Ishikawa (cell line): ENCODE measurements at regions not wholly inside any gene's neighbourhood (a gene's known extent, or its start where the extent isn't known, plus 50 kb on each side); places are given as distances from the start of the nearest gene placed in this dataset.
A peak's percentile ranks its signal among the peaks of the same experiment; 100 is the strongest.

Source experiments
- CEBPB ChIP-seq: IDR thresholded peaks from 2 replicates; pipeline ENCODE4 v1.6.1; 2012
- CREB1 ChIP-seq: IDR thresholded peaks from 2 replicates; pipeline ENCODE4 v1.6.1; 2012; ENCODE audit warnings: low read depth
- EGR1 ChIP-seq: IDR thresholded peaks from 2 replicates; pipeline ENCODE4 v1.6.1; 2012
- EP300 ChIP-seq: IDR thresholded peaks from 2 replicates; pipeline ENCODE4 v1.6.1; 2012; ENCODE audit warnings: borderline replicate concordance
- FOXM1 ChIP-seq: IDR thresholded peaks from 2 replicates; pipeline ENCODE4 v1.6.1; 2012; ENCODE audit warnings: low read depth, borderline replicate concordance
- MAX ChIP-seq: IDR thresholded peaks from 2 replicates; pipeline ENCODE4 v1.6.1; 2012
- NFIC ChIP-seq: IDR thresholded peaks from 2 replicates; pipeline ENCODE4 v1.6.1; 2012
- RAD21 ChIP-seq: IDR thresholded peaks from 2 replicates; pipeline ENCODE4 v1.6.1; 2012; ENCODE audit warnings: low read depth
- TAF1 ChIP-seq: IDR thresholded peaks from 2 replicates; pipeline ENCODE4 v1.6.1; 2012; ENCODE audit warnings: low read depth, mild to moderate bottlenecking
- TCF12 ChIP-seq: IDR thresholded peaks from 2 replicates; pipeline ENCODE4 v1.6.1; 2012; ENCODE audit warnings: low read depth
- TEAD4 ChIP-seq: IDR thresholded peaks from 2 replicates; pipeline ENCODE4 v1.6.1; 2012
- USF1 ChIP-seq: IDR thresholded peaks from 2 replicates; pipeline ENCODE4 v1.6.1; 2012
- YY1 ChIP-seq: IDR thresholded peaks from 2 replicates; pipeline ENCODE4 v1.6.1; 2012; ENCODE audit warnings: low read depth
- ZBTB7A ChIP-seq: IDR thresholded peaks from 2 replicates; pipeline ENCODE4 v1.6.1; 2012; ENCODE audit warnings: low read depth
- TF ChIP-seq, protein P1 (sequence below): IDR thresholded peaks from 2 replicates; pipeline ENCODE4 v1.6.1; 2012; ENCODE audit warnings: low read depth, mild to moderate bottlenecking

GRCh38 chr22:20641919-20642579 lies 131.9 kb upstream of the SERPIND1 start:
- TF ChIP-seq NFIC (no peak), MAX (no peak), RAD21 (no peak), FOXM1 (no peak), EP300 (no peak), USF1 (no peak), TCF12 (no peak)
- TF ChIP-seq, protein P1, sequence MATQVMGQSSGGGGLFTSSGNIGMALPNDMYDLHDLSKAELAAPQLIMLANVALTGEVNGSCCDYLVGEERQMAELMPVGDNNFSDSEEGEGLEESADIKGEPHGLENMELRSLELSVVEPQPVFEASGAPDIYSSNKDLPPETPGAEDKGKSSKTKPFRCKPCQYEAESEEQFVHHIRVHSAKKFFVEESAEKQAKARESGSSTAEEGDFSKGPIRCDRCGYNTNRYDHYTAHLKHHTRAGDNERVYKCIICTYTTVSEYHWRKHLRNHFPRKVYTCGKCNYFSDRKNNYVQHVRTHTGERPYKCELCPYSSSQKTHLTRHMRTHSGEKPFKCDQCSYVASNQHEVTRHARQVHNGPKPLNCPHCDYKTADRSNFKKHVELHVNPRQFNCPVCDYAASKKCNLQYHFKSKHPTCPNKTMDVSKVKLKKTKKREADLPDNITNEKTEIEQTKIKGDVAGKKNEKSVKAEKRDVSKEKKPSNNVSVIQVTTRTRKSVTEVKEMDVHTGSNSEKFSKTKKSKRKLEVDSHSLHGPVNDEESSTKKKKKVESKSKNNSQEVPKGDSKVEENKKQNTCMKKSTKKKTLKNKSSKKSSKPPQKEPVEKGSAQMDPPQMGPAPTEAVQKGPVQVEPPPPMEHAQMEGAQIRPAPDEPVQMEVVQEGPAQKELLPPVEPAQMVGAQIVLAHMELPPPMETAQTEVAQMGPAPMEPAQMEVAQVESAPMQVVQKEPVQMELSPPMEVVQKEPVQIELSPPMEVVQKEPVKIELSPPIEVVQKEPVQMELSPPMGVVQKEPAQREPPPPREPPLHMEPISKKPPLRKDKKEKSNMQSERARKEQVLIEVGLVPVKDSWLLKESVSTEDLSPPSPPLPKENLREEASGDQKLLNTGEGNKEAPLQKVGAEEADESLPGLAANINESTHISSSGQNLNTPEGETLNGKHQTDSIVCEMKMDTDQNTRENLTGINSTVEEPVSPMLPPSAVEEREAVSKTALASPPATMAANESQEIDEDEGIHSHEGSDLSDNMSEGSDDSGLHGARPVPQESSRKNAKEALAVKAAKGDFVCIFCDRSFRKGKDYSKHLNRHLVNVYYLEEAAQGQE = no peak

DNA sequence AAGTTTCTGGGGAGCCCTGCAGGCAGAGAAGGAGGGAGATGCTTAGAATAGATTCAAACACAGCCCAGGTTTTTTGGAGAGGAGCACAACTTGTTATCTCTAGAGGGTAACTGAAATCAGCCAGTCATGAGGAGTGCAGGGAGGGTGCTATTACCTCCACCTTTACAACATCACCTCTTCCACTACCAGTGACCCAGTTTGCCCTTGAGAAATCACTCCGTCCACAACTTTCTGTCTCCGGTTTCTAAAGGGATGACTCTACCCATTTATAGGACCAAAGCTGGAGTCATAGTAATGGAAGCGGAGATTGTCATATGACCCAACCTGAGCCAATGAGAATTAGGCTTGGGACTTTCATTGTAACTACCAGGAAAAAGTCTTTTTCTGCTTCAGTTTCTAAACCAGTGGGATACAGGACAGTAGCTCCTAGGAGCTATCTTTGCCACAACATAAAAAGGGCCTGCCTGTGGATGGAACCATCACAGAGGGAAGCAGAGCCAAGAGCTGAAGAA lies 131.2 kb upstream of the SERPIND1 start:
- TF ChIP-seq CEBPB = no peak

- TF ChIP-seq TCF12 (no peak), MAX (no peak), RAD21 (no peak), NFIC (no peak), EP300 (no peak), USF1 (no peak), TEAD4 (no peak), YY1 (no peak), ZBTB7A (no peak)
- TF ChIP-seq, protein P1 = no peak
These were observed 129.8 kb upstream of the SERPIND1 start for GRCh38 chr22:20644071-20644642.

- TF ChIP-seq ZBTB7A (no peak), EGR1 (no peak), TAF1 (no peak), RAD21 (no peak), CREB1 (no peak), FOXM1 (no peak), USF1 (no peak), TEAD4 (no peak), YY1 (no peak)
- TF ChIP-seq, protein P1 = no peak
These were observed 128.0 kb upstream of the SERPIND1 start for GRCh38 chr22:20645954-20646353.

DNA sequence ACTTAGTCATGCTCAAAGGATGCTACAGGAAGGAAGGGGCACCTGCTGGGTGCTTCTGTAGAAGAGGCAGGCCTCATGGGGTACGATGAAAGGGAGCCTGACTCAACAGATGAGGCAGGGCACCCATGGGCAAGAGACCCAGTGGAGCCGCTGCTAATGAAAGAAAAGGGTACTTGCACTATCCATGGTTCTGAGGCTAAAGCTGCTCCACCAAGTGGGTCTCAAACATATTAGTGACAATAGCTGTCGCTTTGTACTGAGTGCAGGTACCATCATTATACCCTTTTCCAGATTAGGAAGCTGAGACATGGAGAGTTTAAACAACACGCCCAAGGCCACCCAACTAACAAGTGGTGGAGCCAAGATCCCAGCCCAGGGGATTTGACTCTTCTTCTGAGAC lies 127.5 kb upstream of the SERPIND1 start:
- TF ChIP-seq, protein P1 = peak; percentile 47; the same call in 1 of the 2 replicates
- TF ChIP-seq RAD21 = no peak
- no peak for TF ChIP-seq TAF1
- no peak for TF ChIP-seq FOXM1
- no peak for TF ChIP-seq CEBPB
